Nephron progenitor cell (in vitro differentiated cells): ENCODE measurements at regions not wholly inside any gene's neighbourhood (a gene's known extent, or its start where the extent isn't known, plus 50 kb on each side); places are given as distances from the start of the nearest gene placed in this dataset.

Experiments
- DNase-seq: peaks from one replicate; pipeline ENCODE4 v3.0.0; 2021
- H3K27ac Mint-ChIP-seq: 2 replicates; pipeline ENCODE4 v1.8.0; 2021; ENCODE audit warnings: mild to moderate bottlenecking, moderate library complexity, mixed read lengths
- H3K27me3 Mint-ChIP-seq: 2 replicates; pipeline ENCODE4 v1.8.0; 2021; ENCODE audit warnings: mild to moderate bottlenecking, low read depth, mixed read lengths; ENCODE audit not compliant: poor library complexity
- H3K36me3 Mint-ChIP-seq: 2 replicates; pipeline ENCODE4 v1.8.0; 2021; ENCODE audit warnings: low read depth, mixed read lengths
- H3K4me1 Mint-ChIP-seq: 2 replicates; pipeline ENCODE4 v1.8.0; 2021; ENCODE audit warnings: mixed read lengths
- H3K4me3 Mint-ChIP-seq: 2 replicates; pipeline ENCODE4 v1.8.0; 2021; ENCODE audit warnings: mild to moderate bottlenecking, moderate library complexity, mixed read lengths
- H3K9me3 Mint-ChIP-seq: 2 replicates; pipeline ENCODE4 v1.8.0; 2021; ENCODE audit warnings: mild to moderate bottlenecking, moderate library complexity, mixed read lengths
- TF ChIP-seq, protein P1 (sequence below): fragments of 200-600 bp; sonication (generic); IDR thresholded peaks from 2 replicates; pipeline ENCODE4 v1.5.0; 2021; ENCODE audit warnings: antibody characterized with exemption

DNA sequence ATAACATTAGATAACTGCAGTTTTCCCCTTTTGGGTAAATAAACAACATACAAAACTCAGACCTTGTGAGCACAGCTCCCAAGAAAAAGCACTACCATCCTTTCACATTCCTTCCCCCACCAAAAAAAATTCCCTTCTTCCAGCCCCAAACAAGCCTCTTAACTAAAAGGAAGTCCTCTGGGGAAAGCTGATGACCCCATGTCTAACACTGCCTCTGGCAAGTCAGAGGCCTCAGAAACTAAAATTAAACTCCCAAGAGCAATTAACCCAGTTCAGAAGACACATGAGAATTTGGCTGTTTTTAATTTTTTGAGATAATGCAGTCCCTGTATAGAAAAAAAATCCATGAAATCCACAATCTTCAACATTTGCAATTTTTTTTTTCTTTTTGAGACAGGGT, 127.7 kb downstream of the SPTSSA start:
- Mint-ChIP-seq H3K27ac (no peak overlapping the region), H3K9me3 (no peaks in the 10 kb centered on the region), H3K4me3 (no peak overlapping the region), H3K27me3 (no peaks in the 10 kb centered on the region), H3K36me3 (no peaks in the 10 kb centered on the region), H3K4me1 (peaks cover 21% of the 10 kb centered on the region)
- TF ChIP-seq, protein P1, sequence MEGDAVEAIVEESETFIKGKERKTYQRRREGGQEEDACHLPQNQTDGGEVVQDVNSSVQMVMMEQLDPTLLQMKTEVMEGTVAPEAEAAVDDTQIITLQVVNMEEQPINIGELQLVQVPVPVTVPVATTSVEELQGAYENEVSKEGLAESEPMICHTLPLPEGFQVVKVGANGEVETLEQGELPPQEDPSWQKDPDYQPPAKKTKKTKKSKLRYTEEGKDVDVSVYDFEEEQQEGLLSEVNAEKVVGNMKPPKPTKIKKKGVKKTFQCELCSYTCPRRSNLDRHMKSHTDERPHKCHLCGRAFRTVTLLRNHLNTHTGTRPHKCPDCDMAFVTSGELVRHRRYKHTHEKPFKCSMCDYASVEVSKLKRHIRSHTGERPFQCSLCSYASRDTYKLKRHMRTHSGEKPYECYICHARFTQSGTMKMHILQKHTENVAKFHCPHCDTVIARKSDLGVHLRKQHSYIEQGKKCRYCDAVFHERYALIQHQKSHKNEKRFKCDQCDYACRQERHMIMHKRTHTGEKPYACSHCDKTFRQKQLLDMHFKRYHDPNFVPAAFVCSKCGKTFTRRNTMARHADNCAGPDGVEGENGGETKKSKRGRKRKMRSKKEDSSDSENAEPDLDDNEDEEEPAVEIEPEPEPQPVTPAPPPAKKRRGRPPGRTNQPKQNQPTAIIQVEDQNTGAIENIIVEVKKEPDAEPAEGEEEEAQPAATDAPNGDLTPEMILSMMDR, result no peak
- no peak for DNase-seq

DNA sequence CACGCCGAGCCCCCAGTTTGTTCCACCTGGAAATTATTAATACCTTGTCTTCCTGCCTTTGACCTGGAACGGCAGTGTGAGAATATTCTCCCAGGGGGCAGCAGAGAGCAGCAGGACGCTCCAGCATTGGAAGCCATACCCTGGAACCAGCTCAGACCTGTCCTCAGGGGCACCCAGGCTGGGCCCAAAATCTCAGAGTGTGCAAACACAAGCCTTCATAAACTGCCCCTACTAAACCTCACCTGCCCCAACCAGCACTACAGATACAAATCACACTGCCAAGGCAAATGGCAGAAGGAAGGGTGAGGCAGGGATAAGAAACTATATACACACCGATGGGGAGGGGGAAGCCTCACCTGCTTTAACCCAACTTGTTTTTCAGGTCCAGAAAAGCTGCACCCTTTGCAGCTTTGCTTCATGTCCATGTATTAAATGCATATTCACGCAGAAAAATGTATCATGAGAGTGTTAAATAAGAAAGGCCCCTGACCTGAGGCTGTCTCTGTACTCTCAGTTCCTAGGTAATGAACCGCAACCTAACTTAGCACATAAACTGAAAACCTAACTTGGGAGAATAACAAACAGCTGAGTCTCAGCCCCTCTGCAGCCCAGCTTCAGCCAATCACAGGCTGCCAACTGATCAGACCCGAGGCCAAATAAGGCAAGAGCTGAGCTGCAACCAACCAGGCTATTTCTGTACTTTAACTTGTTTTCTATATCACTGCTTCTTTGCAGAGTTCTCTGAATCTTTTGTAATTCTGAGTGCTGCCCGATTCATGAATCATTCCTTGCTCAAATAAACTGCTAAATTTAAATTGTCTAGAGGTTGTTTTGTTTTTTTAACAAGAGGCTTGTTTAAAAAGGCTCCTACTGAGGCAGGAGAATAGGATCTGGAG, 130.1 kb downstream of the SPTSSA start:
- Mint-ChIP-seq H3K27me3 (peaks cover 5% of the 10 kb centered on the region), H3K27ac (no peak overlapping the region), H3K36me3 (no peaks in the 10 kb centered on the region), H3K9me3 (no peaks in the 10 kb centered on the region), H3K4me3 (no peak overlapping the region), H3K4me1 (peaks cover 21% of the 10 kb centered on the region)
- TF ChIP-seq, protein P1, result peak; percentile 80
- peak; percentile 77 for DNase-seq

DNA sequence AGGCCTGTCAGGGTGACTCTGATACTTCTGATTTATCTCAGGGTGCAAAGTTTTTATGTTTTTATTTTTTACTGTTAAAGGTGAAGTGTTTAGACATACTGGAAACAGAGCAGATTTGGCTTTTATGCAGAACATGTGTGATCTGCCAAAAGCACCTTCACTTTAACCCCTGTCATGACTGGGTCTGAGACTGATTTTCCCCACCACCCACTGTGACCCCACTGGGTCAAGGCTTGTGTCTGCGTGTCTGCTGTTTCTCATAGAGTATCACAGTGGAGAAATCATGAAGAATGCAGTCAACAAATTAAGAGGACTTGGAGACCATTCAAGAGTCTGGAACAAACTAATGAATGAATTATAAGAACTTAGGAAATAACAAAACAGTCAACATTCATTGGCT, 131.2 kb downstream of the SPTSSA start:
- H3K9me3 Mint-ChIP-seq, result no peaks in the 10 kb centered on the region
- peaks cover 5% of the 10 kb centered on the region for H3K27me3 Mint-ChIP-seq
- H3K4me1 Mint-ChIP-seq, result peaks cover 21% of the 10 kb centered on the region
- H3K36me3 Mint-ChIP-seq, result no peaks in the 10 kb centered on the region
- TF ChIP-seq, protein P1, result no peak
- DNase-seq, result no peak
- no peak overlapping the region for H3K4me3 Mint-ChIP-seq
- H3K27ac Mint-ChIP-seq, result no peak overlapping the region

DNA sequence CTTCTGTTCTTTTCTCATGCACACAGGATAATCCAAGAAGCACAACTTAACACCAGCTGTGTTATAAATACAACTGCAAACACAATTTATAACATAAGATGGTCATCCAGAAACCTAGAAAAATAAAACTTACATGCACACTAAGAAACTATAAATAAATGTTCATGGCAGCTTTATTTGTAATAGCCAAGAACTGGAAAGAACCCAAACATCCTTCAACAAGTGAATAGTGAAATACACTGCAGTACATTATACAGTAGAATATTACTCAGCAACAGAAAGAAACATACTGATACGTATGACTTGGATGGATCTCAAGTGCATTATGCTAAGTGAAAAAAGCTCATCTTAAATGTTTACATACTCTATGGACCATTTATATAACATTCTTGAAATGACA, 132.7 kb downstream of the SPTSSA start:
- no peak for DNase-seq
- H3K27me3 Mint-ChIP-seq, result peaks cover 10% of the 10 kb centered on the region
- TF ChIP-seq, protein P1, result no peak
- H3K4me1 Mint-ChIP-seq, result peaks cover 29% of the 10 kb centered on the region
- H3K9me3 Mint-ChIP-seq, result no peaks in the 10 kb centered on the region
- no peak overlapping the region for H3K4me3 Mint-ChIP-seq
- no peak overlapping the region for H3K27ac Mint-ChIP-seq
- no peaks in the 10 kb centered on the region for H3K36me3 Mint-ChIP-seq

DNA sequence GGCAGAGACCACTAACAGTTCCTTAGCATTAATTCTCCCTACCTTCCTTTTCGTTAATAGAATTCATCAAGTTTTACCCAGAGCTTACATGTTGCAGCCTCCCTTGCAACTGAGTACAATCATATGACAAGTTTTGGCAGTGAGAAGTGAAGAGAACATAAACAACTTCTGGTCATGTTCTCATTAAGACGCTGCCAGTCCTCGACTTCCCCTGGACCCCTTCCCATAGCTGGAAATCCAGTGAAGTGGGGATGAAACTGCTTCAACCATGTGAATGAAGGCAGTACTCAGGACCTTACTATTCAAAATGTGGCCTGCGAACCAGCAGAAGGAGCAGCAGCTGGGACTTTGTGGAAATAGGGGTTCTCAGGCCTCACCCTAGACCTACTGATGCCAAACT, 133.9 kb downstream of the SPTSSA start:
- Mint-ChIP-seq H3K4me3 (no peak overlapping the region), H3K9me3 (no peaks in the 10 kb centered on the region), H3K27ac (no peak overlapping the region), H3K4me1 (peaks cover 27% of the 10 kb centered on the region), H3K27me3 (peaks cover 10% of the 10 kb centered on the region), H3K36me3 (no peaks in the 10 kb centered on the region)
- no peak for DNase-seq
- TF ChIP-seq, protein P1, result no peak

DNA sequence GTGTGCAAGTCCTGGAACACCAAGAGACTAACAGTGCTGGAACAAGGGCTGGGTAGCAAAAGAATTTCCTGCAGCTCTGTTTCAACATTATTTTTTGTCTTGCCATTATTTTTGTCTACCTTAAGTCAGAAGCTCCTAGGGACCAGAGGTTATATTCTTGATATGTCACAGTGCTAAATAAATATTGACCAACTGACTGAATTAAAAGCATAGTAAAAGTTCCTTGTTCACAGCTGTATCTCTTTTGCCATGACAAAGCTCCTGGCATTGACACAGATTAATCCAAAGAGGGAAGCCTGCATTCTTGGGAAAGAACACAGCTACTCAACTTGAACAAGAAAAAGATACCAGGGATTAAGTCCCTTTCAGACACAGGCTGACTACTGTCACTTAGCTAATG, 136.5 kb downstream of the SPTSSA start:
- H3K9me3 Mint-ChIP-seq, result peaks cover 9% of the 10 kb centered on the region
- H3K27me3 Mint-ChIP-seq, result peaks cover 20% of the 10 kb centered on the region
- no peak overlapping the region for H3K4me3 Mint-ChIP-seq
- H3K4me1 Mint-ChIP-seq, result peaks cover 13% of the 10 kb centered on the region
- DNase-seq, result no peak
- no peaks in the 10 kb centered on the region for H3K36me3 Mint-ChIP-seq
- TF ChIP-seq, protein P1, result no peak
- H3K27ac Mint-ChIP-seq, result peak overlapping the region; percentile 68
